ENCODE measurements at regions not wholly inside any gene's neighbourhood (a gene's known extent, or its start where the extent isn't known, plus 50 kb on each side); places are given as distances from the start of the nearest gene placed in this dataset.

GRCh38 chr2:195199864-195200263 lies 457.2 kb upstream of the SLC39A10 start:
- CTCF ChIA-PET (ENCODE audit: partially characterized antibody), result interaction anchor here (1.0 to 1.4 kb wide), 2 partner anchors 12 to 46 kb away, joined by 3 to 4 read pairs; no protein-coding TSS in a partner anchor
- Histone ChIP-seq H2BK15ac (ENCODE audit: low read length) (no peak overlapping the region), H3K4me2 (ENCODE audit: insufficient read depth in 1 of 2, low read depth in 2 of 2, low read length in 2 of 2) (no peak overlapping the region), H3K36me3 (ENCODE audit: control insufficient read depth in 2 of 4, insufficient read depth in 4 of 4, low read length in 3 of 4) (no peaks in the 10 kb centered on the region), H3K27ac (ENCODE audit: low read depth, low read length) (no peak overlapping the region), H3K56ac (replicated peaks; ENCODE audit: insufficient read length, low read depth, low read length) (no peak overlapping the region), H2BK5ac (ENCODE audit: low read depth, low read length) (no peak overlapping the region), H3K23me2 (ENCODE audit: low read depth, low read length) (no peaks in the 10 kb centered on the region), H3K79me2 (ENCODE audit: control insufficient read depth in 1 of 2, insufficient read depth in 2 of 2, low read length in 2 of 2) (no peaks in the 10 kb centered on the region), H3K4ac (replicated peaks; ENCODE audit: insufficient read length, low read depth, low read length) (no peak overlapping the region), H3K4me1 (replicated peaks in 1 of 4; ENCODE audit: control insufficient read depth in 3 of 4, insufficient read depth in 4 of 4, low read length in 3 of 4) (no peaks in the 10 kb centered on the region), H4K8ac (ENCODE audit: extremely low read depth, insufficient read depth, low read length) (no peak overlapping the region), H3K4me3 (ENCODE audit: extremely low read depth in 1 of 4, insufficient read depth in 2 of 4, low read depth in 3 of 4, low read length in 4 of 4) (no peak overlapping the region), H3K23ac (ENCODE audit: insufficient read length) (no peak overlapping the region), H3K9ac (replicated peaks in 1 of 4; ENCODE audit: extremely low read depth in 1 of 4, low read depth in 3 of 4, low read length in 3 of 4) (no peak overlapping the region), H3K79me1 (ENCODE audit: low read depth, low read length) (no peaks in the 10 kb centered on the region), H3K9me3 (ENCODE audit: insufficient read depth in 2 of 2, low read depth in 1 of 2, low read length in 1 of 2) (no peaks in the 10 kb centered on the region), H2BK120ac (replicated peaks; ENCODE audit: low read depth, low read length) (no peak overlapping the region), H3K27me3 (replicated peaks in 1 of 4; ENCODE audit: control insufficient read depth in 3 of 4, extremely low read depth in 1 of 4, insufficient read depth in 3 of 4, low read length in 3 of 4) (no peaks in the 10 kb centered on the region), H2AFZ (ENCODE audit: low read length) (no peak overlapping the region), H4K91ac (replicated peaks; ENCODE audit: insufficient read length, low read length) (no peak overlapping the region), H2BK12ac (ENCODE audit: low read depth, low read length) (no peak overlapping the region), H2BK20ac (ENCODE audit: low read length) (no peak overlapping the region), H3K14ac (ENCODE audit: insufficient read length) (no peak overlapping the region), H4K20me1 (replicated peaks in 1 of 2; ENCODE audit: control insufficient read depth in 1 of 2, insufficient read depth in 2 of 2, low read length in 2 of 2) (no peaks in the 10 kb centered on the region), H2AK5ac (ENCODE audit: low read depth, low read length) (no peak overlapping the region), H3K18ac (ENCODE audit: extremely low read depth, low read length) (no peak overlapping the region), H4K5ac (ENCODE audit: insufficient read length, low read depth, low read length) (no peak overlapping the region)
- DNase-seq (ENCODE audit: low read depth in 1 of 2, low spot score in 2 of 2), result no peak
- POLR2A ChIA-PET (ENCODE audit: partially characterized antibody), result no interaction called here
- FAIRE-seq, result no peak
- no peak for TF ChIP-seq BCL11A (IDR thresholded peaks at IDR 0.05; ENCODE audit: low read depth in 2 of 2, low read length in 2 of 2)
- no peak for TF ChIP-seq BACH1 (IDR thresholded peaks at IDR 0.05; ENCODE audit: low read length)
